ENCODE measurements at regions not wholly inside any gene's neighbourhood (a gene's known extent, or its start where the extent isn't known, plus 50 kb on each side); places are given as distances from the start of the nearest gene placed in this dataset.

DNA sequence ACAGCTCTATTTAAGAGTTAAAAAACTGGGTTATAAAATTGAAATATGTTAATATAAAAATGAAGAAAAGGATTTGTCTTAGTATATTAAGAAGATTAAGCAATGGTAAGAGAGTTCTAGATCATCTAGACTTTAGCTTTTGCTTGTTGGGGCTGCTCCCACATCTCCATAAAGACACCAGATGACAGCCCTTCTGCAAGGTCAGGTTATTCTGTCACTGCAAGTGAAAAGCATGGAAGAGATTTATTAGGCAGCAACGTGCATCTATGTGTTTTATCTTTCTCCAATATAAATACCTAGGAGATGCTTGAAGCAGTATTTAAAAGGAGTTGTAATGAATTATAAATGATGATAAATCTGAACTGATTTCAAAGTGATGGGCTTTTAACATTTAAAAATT, 1560.4 kb downstream of the AMY1C start:
- H3K27ac ChIP-seq (ENCODE audit: low read depth in 1 of 2, low read length in 2 of 2), result no peak overlapping the region
- TF ChIP-seq HNF4A (conservative IDR thresholded peaks at IDR 0.05), result no peak
- TF ChIP-seq FOXA1 (IDR thresholded peaks at IDR 0.05), result no peak
- TF ChIP-seq, protein P1, sequence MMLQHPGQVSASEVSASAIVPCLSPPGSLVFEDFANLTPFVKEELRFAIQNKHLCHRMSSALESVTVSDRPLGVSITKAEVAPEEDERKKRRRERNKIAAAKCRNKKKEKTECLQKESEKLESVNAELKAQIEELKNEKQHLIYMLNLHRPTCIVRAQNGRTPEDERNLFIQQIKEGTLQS (IDR thresholded peaks at IDR 0.05), result no peak
- no peak for TF ChIP-seq GABPA (IDR thresholded peaks at IDR 0.05 in 1 of 2, conservative IDR thresholded peaks at IDR 0.05 in 1 of 2)
- no peak for TF ChIP-seq JUND (IDR thresholded peaks at IDR 0.05)
- TF ChIP-seq, protein P2, sequence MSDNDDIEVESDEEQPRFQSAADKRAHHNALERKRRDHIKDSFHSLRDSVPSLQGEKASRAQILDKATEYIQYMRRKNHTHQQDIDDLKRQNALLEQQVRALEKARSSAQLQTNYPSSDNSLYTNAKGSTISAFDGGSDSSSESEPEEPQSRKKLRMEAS (IDR thresholded peaks at IDR 0.05), result no peak
- TF ChIP-seq TAF1 (conservative IDR thresholded peaks at IDR 0.05), result no peak
- TF ChIP-seq YY1 (IDR thresholded peaks at IDR 0.05), result no peak
- no peaks in the 10 kb centered on the region for H3K4me1 ChIP-seq (ENCODE audit: control insufficient read depth in 4 of 4, insufficient read depth in 4 of 4, low read length in 3 of 4)
- no peak overlapping the region for H3K9ac ChIP-seq (ENCODE audit: low read depth in 1 of 2, low read length in 2 of 2)
- WGBS, result 29% methylated on average over 1 of the region's 1 CpG
- no peak for DNase-seq (ENCODE audit: low spot score)
- H3K9me3 ChIP-seq (ENCODE audit: control insufficient read depth in 4 of 4, low read length in 3 of 4), result no peaks in the 10 kb centered on the region
- H3K27me3 ChIP-seq (ENCODE audit: control insufficient read depth in 4 of 4, insufficient read depth in 4 of 4, low read length in 3 of 4), result no peaks in the 10 kb centered on the region
- no peak overlapping the region for H3K4me3 ChIP-seq (ENCODE audit: low read depth in 1 of 3, low read length in 3 of 3)
- no peaks in the 10 kb centered on the region for H3K36me3 ChIP-seq (ENCODE audit: control insufficient read depth in 4 of 4, insufficient read depth in 3 of 4, low read depth in 1 of 4, low read length in 3 of 4)

DNA sequence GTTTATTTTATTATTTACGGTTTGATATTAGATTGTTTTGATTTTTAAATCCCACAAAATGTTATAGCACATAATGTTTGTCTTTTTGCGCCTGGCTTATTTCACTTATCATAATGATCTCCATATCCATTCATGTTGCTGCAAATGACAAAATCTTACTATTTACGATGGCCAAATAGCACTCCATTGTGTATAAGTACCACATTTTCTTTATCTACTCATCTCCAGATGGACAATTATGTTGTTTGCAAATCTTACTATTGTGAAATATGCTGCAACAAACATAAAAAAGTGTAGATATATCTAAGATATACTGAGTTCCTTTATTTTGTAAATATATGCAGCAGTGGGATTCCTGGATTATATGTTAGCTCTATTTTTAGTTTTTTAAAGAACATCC, 1568.3 kb downstream of the AMY1C start:
- Histone ChIP-seq H3K4me3 (ENCODE audit: low read depth in 1 of 3, low read length in 3 of 3) (no peak overlapping the region), H3K27me3 (ENCODE audit: control insufficient read depth in 4 of 4, insufficient read depth in 4 of 4, low read length in 3 of 4) (no peaks in the 10 kb centered on the region), H3K9me3 (ENCODE audit: control insufficient read depth in 4 of 4, low read length in 3 of 4) (peaks cover 0 to 4% (median 0%) of the 10 kb centered on the region in 4 donors), H3K9ac (ENCODE audit: low read depth in 1 of 2, low read length in 2 of 2) (no peak overlapping the region), H3K27ac (ENCODE audit: low read depth in 1 of 2, low read length in 2 of 2) (no peak overlapping the region), H3K36me3 (ENCODE audit: control insufficient read depth in 4 of 4, insufficient read depth in 3 of 4, low read depth in 1 of 4, low read length in 3 of 4) (no peaks in the 10 kb centered on the region), H3K4me1 (ENCODE audit: control insufficient read depth in 4 of 4, insufficient read depth in 4 of 4, low read length in 3 of 4) (no peaks in the 10 kb centered on the region)
- 81% methylated on average over 3 of the region's 3 CpGs for WGBS
- no peak for DNase-seq (ENCODE audit: low spot score)
- TF ChIP-seq, protein P3, sequence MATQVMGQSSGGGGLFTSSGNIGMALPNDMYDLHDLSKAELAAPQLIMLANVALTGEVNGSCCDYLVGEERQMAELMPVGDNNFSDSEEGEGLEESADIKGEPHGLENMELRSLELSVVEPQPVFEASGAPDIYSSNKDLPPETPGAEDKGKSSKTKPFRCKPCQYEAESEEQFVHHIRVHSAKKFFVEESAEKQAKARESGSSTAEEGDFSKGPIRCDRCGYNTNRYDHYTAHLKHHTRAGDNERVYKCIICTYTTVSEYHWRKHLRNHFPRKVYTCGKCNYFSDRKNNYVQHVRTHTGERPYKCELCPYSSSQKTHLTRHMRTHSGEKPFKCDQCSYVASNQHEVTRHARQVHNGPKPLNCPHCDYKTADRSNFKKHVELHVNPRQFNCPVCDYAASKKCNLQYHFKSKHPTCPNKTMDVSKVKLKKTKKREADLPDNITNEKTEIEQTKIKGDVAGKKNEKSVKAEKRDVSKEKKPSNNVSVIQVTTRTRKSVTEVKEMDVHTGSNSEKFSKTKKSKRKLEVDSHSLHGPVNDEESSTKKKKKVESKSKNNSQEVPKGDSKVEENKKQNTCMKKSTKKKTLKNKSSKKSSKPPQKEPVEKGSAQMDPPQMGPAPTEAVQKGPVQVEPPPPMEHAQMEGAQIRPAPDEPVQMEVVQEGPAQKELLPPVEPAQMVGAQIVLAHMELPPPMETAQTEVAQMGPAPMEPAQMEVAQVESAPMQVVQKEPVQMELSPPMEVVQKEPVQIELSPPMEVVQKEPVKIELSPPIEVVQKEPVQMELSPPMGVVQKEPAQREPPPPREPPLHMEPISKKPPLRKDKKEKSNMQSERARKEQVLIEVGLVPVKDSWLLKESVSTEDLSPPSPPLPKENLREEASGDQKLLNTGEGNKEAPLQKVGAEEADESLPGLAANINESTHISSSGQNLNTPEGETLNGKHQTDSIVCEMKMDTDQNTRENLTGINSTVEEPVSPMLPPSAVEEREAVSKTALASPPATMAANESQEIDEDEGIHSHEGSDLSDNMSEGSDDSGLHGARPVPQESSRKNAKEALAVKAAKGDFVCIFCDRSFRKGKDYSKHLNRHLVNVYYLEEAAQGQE (IDR thresholded peaks at IDR 0.05), result no peak
- TF ChIP-seq, protein P4, sequence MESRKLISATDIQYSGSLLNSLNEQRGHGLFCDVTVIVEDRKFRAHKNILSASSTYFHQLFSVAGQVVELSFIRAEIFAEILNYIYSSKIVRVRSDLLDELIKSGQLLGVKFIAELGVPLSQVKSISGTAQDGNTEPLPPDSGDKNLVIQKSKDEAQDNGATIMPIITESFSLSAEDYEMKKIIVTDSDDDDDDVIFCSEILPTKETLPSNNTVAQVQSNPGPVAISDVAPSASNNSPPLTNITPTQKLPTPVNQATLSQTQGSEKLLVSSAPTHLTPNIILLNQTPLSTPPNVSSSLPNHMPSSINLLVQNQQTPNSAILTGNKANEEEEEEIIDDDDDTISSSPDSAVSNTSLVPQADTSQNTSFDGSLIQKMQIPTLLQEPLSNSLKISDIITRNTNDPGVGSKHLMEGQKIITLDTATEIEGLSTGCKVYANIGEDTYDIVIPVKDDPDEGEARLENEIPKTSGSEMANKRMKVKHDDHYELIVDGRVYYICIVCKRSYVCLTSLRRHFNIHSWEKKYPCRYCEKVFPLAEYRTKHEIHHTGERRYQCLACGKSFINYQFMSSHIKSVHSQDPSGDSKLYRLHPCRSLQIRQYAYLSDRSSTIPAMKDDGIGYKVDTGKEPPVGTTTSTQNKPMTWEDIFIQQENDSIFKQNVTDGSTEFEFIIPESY (IDR thresholded peaks at IDR 0.05), result no peak
- TF ChIP-seq, protein P1 (IDR thresholded peaks at IDR 0.05), result no peak
- no peak for TF ChIP-seq HNF4G (IDR thresholded peaks at IDR 0.05)
- no peak for TF ChIP-seq GABPA (IDR thresholded peaks at IDR 0.05 in 1 of 2, conservative IDR thresholded peaks at IDR 0.05 in 1 of 2)
- no peak for TF ChIP-seq JUND (IDR thresholded peaks at IDR 0.05)
- no peak for TF ChIP-seq TAF1 (conservative IDR thresholded peaks at IDR 0.05)
- TF ChIP-seq, protein P5, sequence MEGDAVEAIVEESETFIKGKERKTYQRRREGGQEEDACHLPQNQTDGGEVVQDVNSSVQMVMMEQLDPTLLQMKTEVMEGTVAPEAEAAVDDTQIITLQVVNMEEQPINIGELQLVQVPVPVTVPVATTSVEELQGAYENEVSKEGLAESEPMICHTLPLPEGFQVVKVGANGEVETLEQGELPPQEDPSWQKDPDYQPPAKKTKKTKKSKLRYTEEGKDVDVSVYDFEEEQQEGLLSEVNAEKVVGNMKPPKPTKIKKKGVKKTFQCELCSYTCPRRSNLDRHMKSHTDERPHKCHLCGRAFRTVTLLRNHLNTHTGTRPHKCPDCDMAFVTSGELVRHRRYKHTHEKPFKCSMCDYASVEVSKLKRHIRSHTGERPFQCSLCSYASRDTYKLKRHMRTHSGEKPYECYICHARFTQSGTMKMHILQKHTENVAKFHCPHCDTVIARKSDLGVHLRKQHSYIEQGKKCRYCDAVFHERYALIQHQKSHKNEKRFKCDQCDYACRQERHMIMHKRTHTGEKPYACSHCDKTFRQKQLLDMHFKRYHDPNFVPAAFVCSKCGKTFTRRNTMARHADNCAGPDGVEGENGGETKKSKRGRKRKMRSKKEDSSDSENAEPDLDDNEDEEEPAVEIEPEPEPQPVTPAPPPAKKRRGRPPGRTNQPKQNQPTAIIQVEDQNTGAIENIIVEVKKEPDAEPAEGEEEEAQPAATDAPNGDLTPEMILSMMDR (IDR thresholded peaks at IDR 0.05; ENCODE audit: low read depth, low read length, missing input control), result no peak
- no peak for TF ChIP-seq HNF4A (conservative IDR thresholded peaks at IDR 0.05)
- TF ChIP-seq FOXA2 (IDR thresholded peaks at IDR 0.05), result no peak

Data from liver (tissue), 8 donors.